MM.1S (cell line): ENCODE measurements at regions not wholly inside any gene's neighbourhood (a gene's known extent, or its start where the extent isn't known, plus 50 kb on each side); places are given as distances from the start of the nearest gene placed in this dataset.

Source experiments
- EZH2 ChIP-seq: fragments of 300-600 bp; sonication (generic); optimal IDR thresholded peaks from 2 replicates; pipeline ENCODE3; 2017; ENCODE audit warnings: low read depth, mild to moderate bottlenecking, antibody characterized with exemption, low read length, mixed read lengths
- EZH2phosphoT487 ChIP-seq: fragments of 300-600 bp; sonication (generic); IDR thresholded peaks from 2 replicates; pipeline ENCODE4 v1.6.1; 2018; ENCODE audit warnings: antibody characterized with exemption, low read length
- TF ChIP-seq, protein P1 (sequence below): fragments of 300-600 bp; sonication (generic); IDR thresholded peaks from 2 replicates; pipeline ENCODE4 v1.5.1; 2016; ENCODE audit warnings: antibody characterized with exemption, low read length, mixed read lengths

- TF ChIP-seq, protein P1, sequence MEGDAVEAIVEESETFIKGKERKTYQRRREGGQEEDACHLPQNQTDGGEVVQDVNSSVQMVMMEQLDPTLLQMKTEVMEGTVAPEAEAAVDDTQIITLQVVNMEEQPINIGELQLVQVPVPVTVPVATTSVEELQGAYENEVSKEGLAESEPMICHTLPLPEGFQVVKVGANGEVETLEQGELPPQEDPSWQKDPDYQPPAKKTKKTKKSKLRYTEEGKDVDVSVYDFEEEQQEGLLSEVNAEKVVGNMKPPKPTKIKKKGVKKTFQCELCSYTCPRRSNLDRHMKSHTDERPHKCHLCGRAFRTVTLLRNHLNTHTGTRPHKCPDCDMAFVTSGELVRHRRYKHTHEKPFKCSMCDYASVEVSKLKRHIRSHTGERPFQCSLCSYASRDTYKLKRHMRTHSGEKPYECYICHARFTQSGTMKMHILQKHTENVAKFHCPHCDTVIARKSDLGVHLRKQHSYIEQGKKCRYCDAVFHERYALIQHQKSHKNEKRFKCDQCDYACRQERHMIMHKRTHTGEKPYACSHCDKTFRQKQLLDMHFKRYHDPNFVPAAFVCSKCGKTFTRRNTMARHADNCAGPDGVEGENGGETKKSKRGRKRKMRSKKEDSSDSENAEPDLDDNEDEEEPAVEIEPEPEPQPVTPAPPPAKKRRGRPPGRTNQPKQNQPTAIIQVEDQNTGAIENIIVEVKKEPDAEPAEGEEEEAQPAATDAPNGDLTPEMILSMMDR: no peak
- no peak for TF ChIP-seq EZH2
- TF ChIP-seq EZH2phosphoT487: no peak
Observed at GRCh38 chr2:239557516-239557915, 156.7 kb upstream of the HDAC4 start.
